ENCODE measurements at regions not wholly inside any gene's neighbourhood (a gene's known extent, or its start where the extent isn't known, plus 50 kb on each side); places are given as distances from the start of the nearest gene placed in this dataset.

- no peaks in the 10 kb centered on the region for H4K20me1 ChIP-seq (ENCODE audit: insufficient read depth, low read length)
- H3K27ac ChIP-seq (ENCODE audit: low read length) = no peak overlapping the region
- H3K4me2 ChIP-seq (ENCODE audit: insufficient read depth, low read length) = no peak overlapping the region
- H3K4me1 ChIP-seq (ENCODE audit: insufficient read depth, low read length) = no peaks in the 10 kb centered on the region
- H2AFZ ChIP-seq (ENCODE audit: low read depth, low read length) = no peak overlapping the region
- H3K27me3 ChIP-seq (ENCODE audit: insufficient read depth, low read length, poor library complexity) = no peaks in the 10 kb centered on the region
- no peaks in the 10 kb centered on the region for H3K9me3 ChIP-seq (ENCODE audit: insufficient read depth, low read length, severe bottlenecking)
- DNase-seq = no peak
- ATAC-seq (ENCODE audit: insufficient read depth, low read depth) = no peak
- TF ChIP-seq, protein P1, sequence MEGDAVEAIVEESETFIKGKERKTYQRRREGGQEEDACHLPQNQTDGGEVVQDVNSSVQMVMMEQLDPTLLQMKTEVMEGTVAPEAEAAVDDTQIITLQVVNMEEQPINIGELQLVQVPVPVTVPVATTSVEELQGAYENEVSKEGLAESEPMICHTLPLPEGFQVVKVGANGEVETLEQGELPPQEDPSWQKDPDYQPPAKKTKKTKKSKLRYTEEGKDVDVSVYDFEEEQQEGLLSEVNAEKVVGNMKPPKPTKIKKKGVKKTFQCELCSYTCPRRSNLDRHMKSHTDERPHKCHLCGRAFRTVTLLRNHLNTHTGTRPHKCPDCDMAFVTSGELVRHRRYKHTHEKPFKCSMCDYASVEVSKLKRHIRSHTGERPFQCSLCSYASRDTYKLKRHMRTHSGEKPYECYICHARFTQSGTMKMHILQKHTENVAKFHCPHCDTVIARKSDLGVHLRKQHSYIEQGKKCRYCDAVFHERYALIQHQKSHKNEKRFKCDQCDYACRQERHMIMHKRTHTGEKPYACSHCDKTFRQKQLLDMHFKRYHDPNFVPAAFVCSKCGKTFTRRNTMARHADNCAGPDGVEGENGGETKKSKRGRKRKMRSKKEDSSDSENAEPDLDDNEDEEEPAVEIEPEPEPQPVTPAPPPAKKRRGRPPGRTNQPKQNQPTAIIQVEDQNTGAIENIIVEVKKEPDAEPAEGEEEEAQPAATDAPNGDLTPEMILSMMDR (IDR thresholded peaks at IDR 0.05; ENCODE audit: borderline replicate concordance, extremely low read depth, low read length, poor library complexity, severe bottlenecking) = no peak
- no peak for TF ChIP-seq EZH2 (IDR thresholded peaks at IDR 0.05; ENCODE audit: borderline replicate concordance, low read depth, low read length, severe bottlenecking)
- H3K79me2 ChIP-seq (ENCODE audit: insufficient read depth, low read length) = no peaks in the 10 kb centered on the region
- H3K9ac ChIP-seq (ENCODE audit: low read depth, low read length) = no peak overlapping the region
- no peak overlapping the region for H3K4me3 ChIP-seq (ENCODE audit: low read depth in 1 of 2, low read length in 2 of 2)
- H3K36me3 ChIP-seq (ENCODE audit: insufficient read depth, low read length) = no peaks in the 10 kb centered on the region
These were observed 268.1 kb upstream of the SLITRK2 start for GRCh38 chrX:145549496-145549895.

DNA sequence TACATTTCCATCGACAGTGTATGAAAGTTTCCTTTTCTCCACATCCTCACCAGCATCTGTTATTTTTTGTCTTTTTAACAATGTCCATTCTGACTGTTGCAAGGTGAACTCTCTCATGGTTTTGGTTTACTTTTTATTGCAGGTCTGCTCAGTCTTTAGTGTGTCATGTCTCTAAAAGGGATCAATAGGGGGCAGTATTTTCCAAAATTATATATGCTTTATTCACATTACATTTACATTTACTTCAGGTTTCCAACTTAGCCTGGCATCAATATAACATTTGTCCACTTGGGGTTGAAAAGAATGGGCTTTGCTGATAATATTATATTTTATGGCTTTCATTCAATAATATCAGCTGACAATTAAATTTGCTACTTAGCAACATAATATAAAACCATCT is 265.0 kb upstream of the SLITRK2 start:
- Histone ChIP-seq H3K79me2 (ENCODE audit: insufficient read depth, low read length) (no peaks in the 10 kb centered on the region), H3K4me2 (ENCODE audit: insufficient read depth, low read length) (no peak overlapping the region), H3K9me3 (ENCODE audit: insufficient read depth, low read length, severe bottlenecking) (no peaks in the 10 kb centered on the region), H2AFZ (ENCODE audit: low read depth, low read length) (no peak overlapping the region), H3K4me3 (ENCODE audit: low read depth in 1 of 2, low read length in 2 of 2) (no peak overlapping the region), H3K27me3 (ENCODE audit: insufficient read depth, low read length, poor library complexity) (no peaks in the 10 kb centered on the region), H4K20me1 (ENCODE audit: insufficient read depth, low read length) (no peaks in the 10 kb centered on the region), H3K27ac (ENCODE audit: low read length) (no peak overlapping the region), H3K4me1 (ENCODE audit: insufficient read depth, low read length) (no peaks in the 10 kb centered on the region), H3K36me3 (ENCODE audit: insufficient read depth, low read length) (no peaks in the 10 kb centered on the region), H3K9ac (ENCODE audit: low read depth, low read length) (no peak overlapping the region)
- ATAC-seq (ENCODE audit: insufficient read depth, low read depth) (no peak), DNase-seq (no peak)
- no peak for TF ChIP-seq EZH2 (IDR thresholded peaks at IDR 0.05; ENCODE audit: borderline replicate concordance, low read depth, low read length, severe bottlenecking)
- TF ChIP-seq, protein P1 (IDR thresholded peaks at IDR 0.05; ENCODE audit: borderline replicate concordance, extremely low read depth, low read length, poor library complexity, severe bottlenecking) = no peak

- Histone ChIP-seq H3K36me3 (ENCODE audit: insufficient read depth, low read length) (no peaks in the 10 kb centered on the region), H4K20me1 (ENCODE audit: insufficient read depth, low read length) (no peaks in the 10 kb centered on the region), H3K9me3 (ENCODE audit: insufficient read depth, low read length, severe bottlenecking) (no peaks in the 10 kb centered on the region), H3K27ac (ENCODE audit: low read length) (no peak overlapping the region), H2AFZ (ENCODE audit: low read depth, low read length) (no peak overlapping the region), H3K9ac (ENCODE audit: low read depth, low read length) (no peak overlapping the region), H3K27me3 (ENCODE audit: insufficient read depth, low read length, poor library complexity) (no peaks in the 10 kb centered on the region), H3K79me2 (ENCODE audit: insufficient read depth, low read length) (no peaks in the 10 kb centered on the region), H3K4me1 (ENCODE audit: insufficient read depth, low read length) (no peaks in the 10 kb centered on the region), H3K4me2 (ENCODE audit: insufficient read depth, low read length) (no peak overlapping the region), H3K4me3 (ENCODE audit: low read depth in 1 of 2, low read length in 2 of 2) (no peak overlapping the region)
- no peak for ATAC-seq (ENCODE audit: insufficient read depth, low read depth)
- no peak for DNase-seq
- TF ChIP-seq, protein P1 (IDR thresholded peaks at IDR 0.05; ENCODE audit: borderline replicate concordance, extremely low read depth, low read length, poor library complexity, severe bottlenecking) = no peak
- TF ChIP-seq EZH2 (IDR thresholded peaks at IDR 0.05; ENCODE audit: borderline replicate concordance, low read depth, low read length, severe bottlenecking) = no peak
These were observed 263.9 kb upstream of the SLITRK2 start for GRCh38 chrX:145553702-145554101.

- Histone ChIP-seq H3K4me3 (ENCODE audit: low read depth in 1 of 2, low read length in 2 of 2) (no peak overlapping the region), H3K27me3 (ENCODE audit: insufficient read depth, low read length, poor library complexity) (no peaks in the 10 kb centered on the region), H4K20me1 (ENCODE audit: insufficient read depth, low read length) (no peaks in the 10 kb centered on the region), H3K9me3 (ENCODE audit: insufficient read depth, low read length, severe bottlenecking) (no peaks in the 10 kb centered on the region), H3K9ac (ENCODE audit: low read depth, low read length) (no peak overlapping the region), H3K4me2 (ENCODE audit: insufficient read depth, low read length) (no peak overlapping the region), H3K36me3 (ENCODE audit: insufficient read depth, low read length) (no peaks in the 10 kb centered on the region), H3K27ac (ENCODE audit: low read length) (no peak overlapping the region), H3K79me2 (ENCODE audit: insufficient read depth, low read length) (no peaks in the 10 kb centered on the region), H3K4me1 (ENCODE audit: insufficient read depth, low read length) (no peaks in the 10 kb centered on the region), H2AFZ (ENCODE audit: low read depth, low read length) (no peak overlapping the region)
- no peak for TF ChIP-seq EZH2 (IDR thresholded peaks at IDR 0.05; ENCODE audit: borderline replicate concordance, low read depth, low read length, severe bottlenecking)
- TF ChIP-seq, protein P1 (IDR thresholded peaks at IDR 0.05; ENCODE audit: borderline replicate concordance, extremely low read depth, low read length, poor library complexity, severe bottlenecking) = no peak
- ATAC-seq (ENCODE audit: insufficient read depth, low read depth) (no peak), DNase-seq (no peak)
These were observed 254.5 kb upstream of the SLITRK2 start for GRCh38 chrX:145563159-145563558.

Data from DND-41 (cell line).